NT2/D1 (cell line): ENCODE measurements at regions not wholly inside any gene's neighbourhood (a gene's known extent, or its start where the extent isn't known, plus 50 kb on each side); places are given as distances from the start of the nearest gene placed in this dataset.

ENCODE experiments used
- DNase-seq: peaks from one replicate; pipeline ENCODE4 v3.0.0-alpha.2; 2011; ENCODE audit warnings: low read depth, low spot score
- H3K27me3 ChIP-seq: 2 replicates; pipeline ENCODE4 v1.6.0; 2011; ENCODE audit warnings: mild to moderate bottlenecking; ENCODE audit not compliant: insufficient read length, insufficient read depth
- H3K36me3 ChIP-seq: 2 replicates; pipeline ENCODE4 v1.6.1; 2011; ENCODE audit warnings: mild to moderate bottlenecking, low read length, mixed read lengths; ENCODE audit not compliant: insufficient read depth, insufficient read length
- H3K4me1 ChIP-seq: 2 replicates; pipeline ENCODE4 v1.5.1; 2011; ENCODE audit not compliant: insufficient read depth, insufficient read length
- H3K4me3 ChIP-seq: 2 replicates; pipeline ENCODE4 v1.5.1; 2011; ENCODE audit warnings: low read depth; ENCODE audit not compliant: insufficient read length
- H3K9ac ChIP-seq: 2 replicates; pipeline ENCODE4 v1.6.0; 2011; ENCODE audit warnings: low read depth; ENCODE audit not compliant: insufficient read length
- H3K9me3 ChIP-seq: 2 replicates; pipeline ENCODE4 v1.5.1; 2011; ENCODE audit warnings: mild to moderate bottlenecking, low read length; ENCODE audit not compliant: insufficient read depth
- SUZ12 ChIP-seq: IDR thresholded peaks from 2 replicates; pipeline ENCODE4 v1.6.1; 2011; ENCODE audit not compliant: insufficient read length, insufficient read depth; ENCODE audit errors: extremely low read depth
- YY1 ChIP-seq: IDR thresholded peaks from 2 replicates; pipeline ENCODE4 v1.6.1; 2011; ENCODE audit not compliant: insufficient read length, insufficient read depth
- ZNF274 ChIP-seq: IDR thresholded peaks from 2 replicates; pipeline ENCODE4 v1.6.1; 2011; ENCODE audit warnings: mild to moderate bottlenecking, low read depth, low read length

- Histone ChIP-seq H3K9me3 (no peaks in the 10 kb centered on the region), H3K27me3 (no peaks in the 10 kb centered on the region), H3K4me1 (no peaks in the 10 kb centered on the region), H3K4me3 (no peak overlapping the region), H3K36me3 (no peaks in the 10 kb centered on the region), H3K9ac (no peak overlapping the region)
- no peak for TF ChIP-seq ZNF274
- TF ChIP-seq SUZ12: no peak
- no peak for TF ChIP-seq YY1
- no peak for DNase-seq
These were observed 369.2 kb upstream of the JAG1 start for GRCh38 chr20:11043001-11043400.

- no peaks in the 10 kb centered on the region for H3K9me3 ChIP-seq
- no peak overlapping the region for H3K9ac ChIP-seq
- no peak for DNase-seq
- no peaks in the 10 kb centered on the region for H3K27me3 ChIP-seq
- no peaks in the 10 kb centered on the region for H3K4me1 ChIP-seq
- TF ChIP-seq ZNF274 (no peak), SUZ12 (no peak), YY1 (no peak)
- H3K4me3 ChIP-seq: no peak overlapping the region
- no peaks in the 10 kb centered on the region for H3K36me3 ChIP-seq
These were observed 370.8 kb upstream of the JAG1 start for GRCh38 chr20:11044561-11044960.

GRCh38 chr20:11045412-11046175 lies 371.8 kb upstream of the JAG1 start:
- no peak overlapping the region for H3K4me3 ChIP-seq
- TF ChIP-seq SUZ12 (no peak), YY1 (no peak), ZNF274 (no peak)
- H3K9me3 ChIP-seq: no peaks in the 10 kb centered on the region
- H3K36me3 ChIP-seq: no peaks in the 10 kb centered on the region
- H3K9ac ChIP-seq: no peak overlapping the region
- H3K4me1 ChIP-seq: no peaks in the 10 kb centered on the region
- H3K27me3 ChIP-seq: no peaks in the 10 kb centered on the region
- DNase-seq: no peak

GRCh38 chr20:11047559-11047958 lies 373.8 kb upstream of the JAG1 start:
- H3K9me3 ChIP-seq: no peaks in the 10 kb centered on the region
- TF ChIP-seq ZNF274 (no peak), YY1 (no peak), SUZ12 (no peak)
- no peaks in the 10 kb centered on the region for H3K4me1 ChIP-seq
- H3K36me3 ChIP-seq: no peaks in the 10 kb centered on the region
- no peaks in the 10 kb centered on the region for H3K27me3 ChIP-seq
- H3K4me3 ChIP-seq: no peak overlapping the region
- no peak overlapping the region for H3K9ac ChIP-seq
- no peak for DNase-seq

GRCh38 chr20:11048739-11049138 lies 374.9 kb upstream of the JAG1 start:
- no peaks in the 10 kb centered on the region for H3K27me3 ChIP-seq
- no peak overlapping the region for H3K9ac ChIP-seq
- no peaks in the 10 kb centered on the region for H3K4me1 ChIP-seq
- H3K4me3 ChIP-seq: no peak overlapping the region
- H3K9me3 ChIP-seq: no peaks in the 10 kb centered on the region
- no peaks in the 10 kb centered on the region for H3K36me3 ChIP-seq
- TF ChIP-seq YY1 (no peak), ZNF274 (no peak), SUZ12 (no peak)
- no peak for DNase-seq

- Histone ChIP-seq H3K36me3 (no peaks in the 10 kb centered on the region), H3K9ac (no peak overlapping the region), H3K4me3 (no peak overlapping the region), H3K9me3 (no peaks in the 10 kb centered on the region), H3K4me1 (no peaks in the 10 kb centered on the region), H3K27me3 (no peaks in the 10 kb centered on the region)
- no peak for TF ChIP-seq YY1
- TF ChIP-seq ZNF274: no peak
- TF ChIP-seq SUZ12: no peak
- no peak for DNase-seq
These were observed 376.6 kb upstream of the JAG1 start for GRCh38 chr20:11050350-11050749.

GRCh38 chr20:11051136-11051535 lies 377.3 kb upstream of the JAG1 start:
- Histone ChIP-seq H3K27me3 (no peaks in the 10 kb centered on the region), H3K4me1 (no peaks in the 10 kb centered on the region), H3K9me3 (no peaks in the 10 kb centered on the region), H3K36me3 (no peaks in the 10 kb centered on the region), H3K9ac (no peak overlapping the region), H3K4me3 (no peak overlapping the region)
- no peak for TF ChIP-seq SUZ12
- no peak for TF ChIP-seq YY1
- no peak for TF ChIP-seq ZNF274
- no peak for DNase-seq
